ENCODE measurements at regions not wholly inside any gene's neighbourhood (a gene's known extent, or its start where the extent isn't known, plus 50 kb on each side); places are given as distances from the start of the nearest gene placed in this dataset.
"Not testable (repeated sequence)": the region's sequence is repeated elsewhere in the genome, so short reads cannot be mapped to it uniquely, and the experiment has no call there.

DNA sequence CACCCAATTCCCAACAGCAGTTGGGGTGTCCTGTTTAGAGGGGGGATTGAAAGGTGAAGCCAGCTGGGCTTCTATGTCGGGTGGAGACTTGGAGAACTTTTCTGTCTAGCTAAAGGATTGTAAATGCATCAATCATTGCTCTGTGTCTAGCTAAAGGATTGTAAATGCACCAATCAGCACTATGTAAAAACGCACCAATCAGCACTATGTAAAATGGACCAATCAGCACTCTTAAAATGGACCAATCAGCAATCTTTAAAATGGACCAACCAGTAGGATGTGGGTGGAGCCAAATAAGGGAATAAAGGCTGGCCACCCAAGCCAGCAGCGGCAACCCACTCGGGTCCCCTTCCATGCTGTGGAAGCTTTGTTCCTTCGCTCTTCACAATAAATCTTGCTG is 1518.6 kb upstream of the RAG2 start:
- not testable (repeated sequence) for DNase-seq

DNA sequence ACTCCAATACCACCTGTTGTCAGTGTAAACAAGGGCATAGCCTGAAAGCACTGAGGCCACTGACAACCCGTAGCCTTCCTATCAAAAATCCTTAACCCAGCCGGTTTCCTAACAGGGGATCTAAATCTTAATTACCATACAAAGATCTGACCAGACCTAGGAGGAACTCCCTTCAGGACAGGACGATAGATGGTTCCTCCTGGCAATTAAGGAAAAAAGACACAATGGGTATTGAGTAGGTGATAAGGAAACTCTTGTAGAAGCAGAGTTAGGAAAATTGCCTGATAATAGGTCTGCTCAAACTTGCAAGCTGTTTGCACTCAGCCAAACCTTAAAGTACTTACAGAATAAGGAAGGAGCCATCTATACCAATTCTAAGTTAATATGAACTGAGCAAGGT is 1517.3 kb upstream of the RAG2 start:
- DNase-seq = not testable (repeated sequence)

DNA sequence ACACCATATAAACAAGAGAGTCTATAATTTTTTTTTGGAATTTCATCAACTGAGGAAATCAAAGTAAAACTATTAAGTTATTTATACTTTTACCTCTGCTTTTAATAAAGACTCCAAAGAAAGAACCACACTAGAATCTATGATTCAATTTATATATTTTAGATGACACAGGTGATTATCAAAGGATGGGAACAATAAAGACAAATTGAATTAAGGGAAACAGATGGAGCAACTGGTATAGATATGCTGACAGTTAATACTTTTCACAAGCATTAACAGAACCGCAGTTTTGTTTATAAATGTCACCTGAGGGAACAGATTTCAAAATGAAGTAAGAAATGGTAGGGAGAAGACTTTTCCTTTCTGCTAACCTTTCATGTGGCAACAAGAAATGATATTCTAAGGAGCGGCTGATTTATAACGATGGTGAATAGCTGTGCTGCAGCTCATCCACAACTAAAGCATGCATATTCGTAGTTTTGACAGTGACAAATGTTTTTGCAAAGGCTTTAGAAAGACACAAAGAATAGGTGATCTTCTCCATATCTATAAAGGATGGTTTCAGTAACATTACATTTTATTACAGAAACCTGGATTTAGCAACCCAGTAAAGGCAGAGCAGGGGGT is 1502.9 kb upstream of the RAG2 start:
- DNase-seq = no peak

DNA sequence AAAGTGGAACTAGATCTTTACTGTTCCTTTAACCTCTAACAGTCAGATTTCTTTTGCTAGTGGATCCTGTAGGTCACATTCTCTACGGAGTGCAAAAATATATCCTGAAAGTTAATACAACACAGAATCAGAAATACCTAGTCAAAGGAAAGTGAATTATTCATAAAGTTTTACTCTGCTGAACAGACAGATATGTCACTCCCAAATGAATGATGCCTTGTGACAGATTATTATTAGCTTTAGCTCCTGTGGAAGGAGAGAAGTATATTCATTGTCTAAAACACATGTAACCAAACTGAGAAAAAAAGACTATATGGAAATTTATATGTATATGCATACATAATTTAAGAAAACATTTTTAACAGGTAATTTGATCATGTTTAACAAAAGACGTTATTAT is 1497.2 kb upstream of the RAG2 start:
- no peak for DNase-seq

DNA sequence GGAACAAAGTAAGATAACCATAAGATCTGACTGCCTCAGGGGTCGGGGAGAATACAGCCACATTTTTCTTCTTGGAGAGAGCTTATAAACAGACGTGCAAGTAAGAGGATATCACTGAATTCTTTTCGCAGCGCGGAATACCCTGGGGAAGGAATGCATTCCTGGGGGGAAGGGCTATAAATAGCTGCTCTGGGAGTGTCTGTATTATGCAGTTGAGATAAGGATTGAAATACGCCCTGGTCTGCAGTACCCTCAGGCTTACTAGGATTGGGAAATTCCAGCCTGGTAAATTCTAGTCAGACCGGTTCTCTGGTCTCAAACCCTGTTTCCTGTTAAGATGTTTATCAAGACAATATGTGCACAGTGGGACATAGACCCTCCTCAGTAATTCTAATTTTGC is 1491.7 kb upstream of the RAG2 start:
- DNase-seq = no peak

DNA sequence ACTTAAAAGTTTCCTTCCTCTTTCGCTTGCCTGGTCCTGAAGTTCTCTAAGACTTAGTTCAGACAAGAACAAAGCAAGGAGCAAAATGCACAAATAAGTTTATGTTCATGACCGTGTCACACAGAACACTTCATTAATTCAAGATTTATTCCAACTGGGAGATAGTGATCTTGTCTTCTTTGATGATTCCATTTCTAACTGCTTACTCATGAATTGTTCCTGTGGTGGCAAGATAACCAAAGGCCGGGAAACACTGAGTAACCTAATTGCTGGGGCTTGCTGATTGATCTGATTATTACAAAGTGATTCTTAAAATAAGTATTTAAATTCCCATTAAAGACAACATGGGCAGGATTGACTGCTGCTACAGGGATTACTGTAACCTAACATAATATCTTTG is 1462.9 kb upstream of the RAG2 start:
- DNase-seq = no peak

DNA sequence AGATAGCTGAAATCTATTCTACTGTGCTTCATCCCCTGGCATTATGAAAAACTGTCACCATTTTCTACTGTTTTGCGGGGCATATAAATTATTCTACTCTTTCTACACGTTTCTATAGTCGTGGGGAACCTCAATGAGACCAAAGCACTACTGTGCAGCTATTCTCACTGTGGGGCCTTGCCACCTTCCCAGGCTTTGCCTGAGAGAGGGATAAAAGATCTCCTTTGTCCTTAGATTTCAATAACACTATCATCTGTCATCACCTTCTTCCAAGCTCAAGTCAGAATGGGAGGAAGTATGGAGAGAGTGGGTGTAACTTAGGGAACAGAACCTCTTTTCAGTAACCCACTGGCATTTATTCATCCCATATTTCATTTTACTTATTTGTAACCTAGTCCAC is 1462.1 kb upstream of the RAG2 start:
- no peak for DNase-seq

DNA sequence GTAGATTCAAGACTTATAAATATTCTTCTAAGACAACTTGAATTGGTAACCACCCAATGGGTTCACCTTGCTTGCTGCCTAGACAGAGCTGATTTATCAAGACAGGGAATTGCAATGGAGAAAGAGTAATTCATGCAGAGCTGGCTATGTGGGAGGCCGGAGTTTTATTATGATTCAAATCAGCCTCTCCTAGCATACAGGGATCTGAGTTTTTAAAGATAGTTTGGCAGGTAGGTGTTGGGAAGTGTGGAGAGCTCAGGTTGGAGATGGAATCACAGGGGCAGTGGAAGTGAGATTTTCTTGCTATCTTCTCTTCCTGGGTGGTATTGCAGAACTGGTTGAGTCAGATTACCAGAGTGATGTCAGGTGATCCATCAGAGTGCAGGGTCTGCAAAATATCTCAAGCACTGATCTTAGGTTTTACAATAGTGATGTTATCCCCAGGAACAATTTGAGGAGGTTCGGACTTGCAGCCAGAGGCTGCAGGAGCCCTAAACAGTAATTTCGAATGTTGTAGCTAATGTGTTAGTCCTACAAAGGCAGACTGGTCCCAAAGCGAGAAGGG is 1448.6 kb upstream of the RAG2 start:
- DNase-seq = no peak

DNA sequence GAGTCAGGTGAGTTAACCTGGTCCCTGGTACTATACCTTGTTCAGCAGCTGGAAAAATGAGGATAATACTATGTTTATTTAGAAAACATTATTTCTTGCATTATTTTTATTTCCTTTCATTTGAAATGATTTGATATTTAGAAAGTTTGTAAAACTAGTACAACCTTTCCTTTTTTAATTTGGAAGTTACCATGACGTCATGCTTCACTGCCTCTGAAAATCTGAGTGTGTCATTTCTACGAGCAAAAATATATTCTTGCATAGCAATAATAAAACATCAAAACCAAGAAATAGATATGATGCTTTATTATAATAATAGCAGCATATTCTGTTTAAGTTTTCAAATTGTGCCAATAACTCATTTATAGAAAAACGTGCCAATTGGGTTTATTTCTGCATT is 1445.0 kb upstream of the RAG2 start:
- no peak for DNase-seq

DNA sequence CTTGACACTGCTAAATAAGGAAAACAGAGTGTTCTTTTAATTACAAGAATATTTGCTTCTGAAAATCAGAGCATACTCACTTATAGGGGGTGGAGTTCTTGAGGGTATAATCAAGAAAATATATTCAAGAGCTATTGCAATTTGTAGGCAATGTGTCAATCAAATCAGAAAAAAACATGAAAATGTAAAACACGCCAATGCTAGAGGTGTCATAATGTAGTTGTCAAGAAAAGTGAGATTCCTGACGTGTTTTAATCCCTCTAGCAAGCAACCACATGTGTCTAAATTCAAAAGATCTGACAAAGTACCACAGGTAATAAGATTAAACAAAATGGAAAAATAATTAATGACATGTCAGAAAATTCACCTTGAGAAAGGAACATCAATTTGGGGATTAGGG is 1440.7 kb upstream of the RAG2 start:
- no peak for DNase-seq

DNA sequence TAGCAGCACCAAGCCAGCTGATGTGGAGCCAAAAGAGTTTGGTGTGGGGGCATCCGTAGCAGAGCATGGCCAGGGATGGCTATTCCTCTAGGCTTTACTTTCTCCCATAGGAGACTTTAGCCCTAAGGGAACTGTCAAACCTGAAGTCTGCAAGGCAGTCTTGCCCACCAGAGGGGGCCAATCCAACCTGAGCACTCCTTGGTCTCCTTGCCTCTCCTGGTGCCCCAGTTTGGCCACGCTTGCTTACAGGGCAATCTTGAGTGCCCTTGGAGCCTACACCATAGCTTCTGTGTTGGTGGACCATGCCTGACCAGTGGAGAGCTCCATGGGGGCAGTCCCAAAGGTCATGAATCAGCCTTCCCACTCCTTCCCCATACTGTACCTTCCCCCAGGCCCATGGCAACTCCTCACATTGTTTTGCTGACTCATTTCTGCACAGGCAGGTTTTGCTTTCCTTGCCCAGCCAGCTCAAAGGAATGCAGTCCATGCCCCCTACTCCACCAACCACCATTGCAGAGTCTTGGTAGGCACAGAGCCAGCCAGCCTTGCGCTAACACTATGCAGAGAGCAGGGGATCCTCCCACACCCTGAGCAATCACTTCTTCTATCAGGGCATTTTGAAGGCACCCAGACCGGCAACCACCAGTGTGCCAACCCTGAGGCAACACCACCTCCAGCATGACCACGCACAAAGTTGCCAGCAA is 1421.2 kb upstream of the RAG2 start:
- DNase-seq = no peak

DNA sequence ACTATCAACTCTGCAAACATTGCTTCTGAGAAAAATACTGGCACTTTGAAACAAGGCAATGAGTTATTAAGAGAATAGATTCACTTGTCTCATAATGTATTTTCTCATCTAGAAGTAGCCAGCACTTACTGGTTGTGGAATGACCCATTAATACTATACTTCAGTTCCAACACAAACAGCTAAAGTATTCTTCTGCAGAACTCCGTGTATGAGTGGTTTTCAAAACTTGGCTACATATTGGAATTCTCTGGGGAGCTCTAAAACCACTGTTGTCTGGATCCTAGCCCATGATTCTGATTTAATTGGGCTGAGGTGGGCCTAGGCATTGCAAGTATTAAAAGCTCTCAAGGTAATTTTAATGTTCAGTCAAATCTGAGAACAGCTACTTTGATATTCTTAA is 1416.4 kb upstream of the RAG2 start:
- DNase-seq = no peak

DNA sequence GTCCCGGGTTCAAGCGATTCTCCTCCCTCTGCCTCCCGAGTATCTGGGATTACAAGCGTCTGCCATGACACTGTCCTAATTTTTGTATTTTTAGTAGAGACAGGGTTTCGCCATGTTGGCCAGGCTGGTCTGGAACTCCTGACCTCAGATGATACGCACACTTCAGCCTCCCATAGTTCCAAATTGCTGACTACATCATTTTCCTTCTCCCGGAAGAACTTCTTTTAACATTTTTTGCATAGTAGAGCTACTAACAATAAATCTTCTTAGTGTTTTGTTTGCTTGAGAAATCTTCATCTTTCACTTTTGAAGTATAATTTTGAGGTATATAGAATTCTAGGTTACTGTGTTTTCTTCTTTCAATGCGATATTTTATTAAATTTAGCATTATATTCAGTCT is 1415.1 kb upstream of the RAG2 start:
- no peak for DNase-seq

DNA sequence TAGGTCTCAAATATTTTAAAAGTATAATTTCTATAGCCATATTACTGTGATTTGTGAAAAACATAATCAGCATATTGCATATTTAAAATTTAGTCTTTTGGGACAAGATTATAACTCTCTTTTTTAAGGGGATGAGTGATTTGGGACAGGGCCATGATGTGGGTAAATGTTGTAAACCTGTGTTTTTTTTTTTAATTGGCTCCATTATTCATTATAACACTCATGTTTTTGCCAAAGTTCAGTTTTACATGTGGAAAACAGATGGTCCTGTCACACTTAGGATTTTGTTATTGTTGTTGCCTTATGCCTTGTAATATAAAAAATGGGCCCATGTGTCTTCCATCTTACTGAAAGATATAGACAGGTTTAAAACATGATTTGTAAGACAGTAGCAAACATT is 1413.5 kb upstream of the RAG2 start:
- no peak for DNase-seq

DNA sequence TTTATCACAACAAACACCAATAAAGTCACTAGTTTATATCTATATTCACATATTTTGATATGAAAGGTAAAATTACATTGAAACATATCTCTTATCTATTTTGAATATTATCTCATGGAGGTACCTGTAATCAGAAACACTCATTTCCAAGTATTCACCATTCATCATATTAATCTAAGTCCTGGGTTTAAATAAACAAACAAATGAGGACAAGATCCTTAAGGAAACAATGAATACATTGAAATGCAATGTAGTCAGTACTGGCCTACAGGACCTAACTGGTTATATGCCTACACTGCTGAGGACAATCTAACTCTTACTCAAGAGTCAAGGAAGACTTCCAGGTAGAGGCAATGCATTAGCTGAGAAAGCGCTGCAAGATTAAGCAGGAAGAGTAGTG is 1411.9 kb upstream of the RAG2 start:
- no peak for DNase-seq

DNA sequence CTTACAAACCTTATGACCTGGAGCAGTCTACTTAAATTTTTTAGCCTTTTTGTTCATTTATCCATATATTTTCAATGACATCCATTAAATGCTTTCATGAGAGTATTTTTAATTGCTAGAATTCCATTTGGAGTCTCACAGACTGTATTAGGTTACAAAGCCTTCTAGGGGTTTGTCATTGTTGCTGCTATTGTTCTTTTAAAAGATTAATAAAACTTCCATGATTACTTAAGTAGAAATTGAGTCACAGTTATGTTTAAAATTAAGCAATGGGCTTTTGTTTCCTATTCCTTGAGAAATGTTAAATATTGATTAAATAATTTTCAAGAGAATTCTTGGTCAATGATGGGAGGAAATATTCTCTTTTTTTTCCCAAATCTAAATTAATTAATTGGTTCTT is 1408.4 kb upstream of the RAG2 start:
- no peak for DNase-seq

DNA sequence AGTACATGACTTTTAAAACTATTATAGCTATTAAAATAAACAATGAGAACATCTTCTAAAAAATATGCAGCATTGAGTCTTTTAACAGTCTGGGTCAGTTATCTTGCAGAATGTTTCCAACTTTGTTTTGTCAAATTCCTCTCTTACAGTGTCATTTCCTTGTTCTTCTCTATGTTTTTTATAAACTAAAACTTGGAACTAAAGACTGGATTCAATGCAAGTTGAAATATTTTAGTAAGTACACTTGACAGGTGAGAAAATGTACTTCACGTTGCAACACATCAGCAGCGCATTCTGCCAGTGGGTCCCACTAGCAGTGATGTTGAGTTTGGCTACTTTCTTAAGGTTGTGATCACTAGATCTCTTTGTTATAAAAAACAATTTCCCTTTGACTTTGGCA is 1407.6 kb upstream of the RAG2 start:
- DNase-seq = no peak

DNA sequence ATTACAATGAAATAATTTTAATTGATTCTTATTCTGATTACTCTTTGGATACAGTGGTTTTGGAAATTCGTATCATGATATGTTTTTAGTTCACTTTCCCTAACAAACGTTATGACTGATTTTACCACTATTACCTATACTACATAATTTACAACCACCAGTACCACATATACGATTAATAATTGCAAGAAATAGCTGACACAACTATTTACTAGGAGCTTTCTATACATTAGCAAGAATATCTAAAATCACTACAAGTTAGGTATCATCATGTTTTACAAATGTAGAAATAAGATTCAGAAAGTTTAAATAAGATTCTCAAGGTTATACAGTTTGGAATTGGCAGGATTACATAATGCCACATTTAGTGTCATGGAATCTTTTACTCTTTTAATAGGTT is 1401.1 kb upstream of the RAG2 start:
- DNase-seq = no peak

DNA sequence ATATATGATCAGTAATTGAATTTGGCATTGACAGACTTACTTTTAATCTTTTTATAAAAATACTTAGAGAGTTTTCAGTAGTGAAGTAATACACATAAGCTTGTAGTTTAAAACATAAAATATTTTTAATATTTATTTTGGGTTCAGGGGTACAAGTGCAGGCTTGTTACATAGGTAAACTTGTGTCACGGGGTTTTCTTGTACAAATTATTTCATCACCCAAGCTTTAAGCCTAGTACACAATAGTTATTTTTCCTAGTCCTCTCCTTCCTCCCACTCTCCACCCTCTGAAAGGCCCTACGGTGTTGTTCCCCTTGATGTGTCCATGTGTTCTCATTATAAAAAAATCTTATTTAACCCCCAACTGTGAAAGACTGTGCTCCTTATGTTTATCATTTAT is 1397.8 kb upstream of the RAG2 start:
- no peak for DNase-seq

DNA sequence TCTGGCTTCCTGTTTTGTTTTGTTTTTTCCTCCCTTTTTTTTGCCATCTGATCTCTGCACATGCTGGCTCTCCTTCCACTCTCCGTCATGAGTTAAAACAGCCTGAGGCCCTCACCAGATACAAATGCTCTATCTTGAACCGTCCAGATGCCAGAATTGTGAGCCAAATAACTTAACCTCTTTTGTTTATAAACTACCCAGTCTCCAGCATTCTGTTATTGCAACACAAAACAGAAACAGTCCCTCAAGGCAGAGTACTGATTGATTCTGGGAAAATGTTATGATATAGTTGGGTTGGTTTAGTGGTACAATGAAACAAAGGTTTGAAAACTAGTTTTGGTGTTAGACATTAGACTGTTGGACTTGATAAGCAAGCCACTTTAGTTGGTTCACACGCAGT is 1390.0 kb upstream of the RAG2 start:
- no peak for DNase-seq

DNA sequence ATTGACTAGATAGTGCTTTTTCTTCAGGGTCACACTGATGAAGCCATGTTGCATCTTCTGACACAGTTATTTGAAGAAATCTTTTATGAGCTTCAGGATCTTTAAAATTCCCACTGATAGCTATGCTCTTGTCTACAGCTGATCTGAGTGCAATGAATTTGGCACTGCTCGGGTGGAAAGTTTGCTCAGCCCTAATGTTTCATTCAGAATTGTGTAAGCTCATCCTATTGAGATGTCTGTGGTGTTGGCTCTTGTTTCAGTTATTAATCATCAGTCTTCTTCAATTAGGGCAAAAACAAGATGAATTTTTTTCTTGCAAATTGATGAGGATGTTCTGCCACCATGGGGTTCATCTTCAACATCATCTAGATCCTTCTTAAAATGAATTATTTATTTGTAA is 1387.0 kb upstream of the RAG2 start:
- DNase-seq = no peak

DNA sequence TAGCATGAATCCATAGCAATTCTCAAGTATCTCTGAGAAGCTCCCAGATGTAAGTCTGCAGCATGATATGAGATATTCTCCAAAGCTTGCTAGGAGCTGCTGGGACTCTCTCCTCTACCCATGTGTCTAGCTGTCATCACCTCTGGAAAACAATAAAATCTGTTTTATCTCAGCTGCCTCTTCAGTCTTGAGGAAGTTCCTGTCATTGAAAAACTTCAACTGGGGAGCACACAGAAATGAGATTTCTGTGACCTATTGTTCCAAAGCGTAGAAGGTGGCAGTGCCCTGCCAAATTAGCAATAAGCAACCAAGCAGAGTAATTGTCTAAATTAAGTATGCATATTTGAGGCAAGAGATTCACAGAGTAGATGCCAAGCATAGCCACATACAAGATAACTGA is 1380.6 kb upstream of the RAG2 start:
- no peak for DNase-seq

DNA sequence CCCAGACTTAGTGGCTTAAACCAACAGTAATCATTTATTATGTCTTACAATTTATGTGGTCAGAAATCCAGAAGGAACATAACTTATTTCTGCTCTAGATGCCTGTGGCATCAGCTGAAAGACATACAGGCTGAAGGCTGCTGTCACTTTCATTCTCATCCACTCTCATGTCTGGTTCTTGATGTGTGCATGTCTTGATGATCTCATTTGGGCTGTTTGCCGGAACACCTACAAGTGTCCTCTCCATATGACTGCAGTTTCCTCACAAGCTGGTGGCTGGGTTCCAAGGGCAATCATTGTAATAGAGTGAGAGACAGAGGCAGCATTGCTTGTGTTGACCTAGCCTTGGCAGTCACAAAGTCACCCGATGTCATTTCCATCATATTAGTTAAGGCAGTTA is 1375.9 kb upstream of the RAG2 start:
- no peak for DNase-seq

DNA sequence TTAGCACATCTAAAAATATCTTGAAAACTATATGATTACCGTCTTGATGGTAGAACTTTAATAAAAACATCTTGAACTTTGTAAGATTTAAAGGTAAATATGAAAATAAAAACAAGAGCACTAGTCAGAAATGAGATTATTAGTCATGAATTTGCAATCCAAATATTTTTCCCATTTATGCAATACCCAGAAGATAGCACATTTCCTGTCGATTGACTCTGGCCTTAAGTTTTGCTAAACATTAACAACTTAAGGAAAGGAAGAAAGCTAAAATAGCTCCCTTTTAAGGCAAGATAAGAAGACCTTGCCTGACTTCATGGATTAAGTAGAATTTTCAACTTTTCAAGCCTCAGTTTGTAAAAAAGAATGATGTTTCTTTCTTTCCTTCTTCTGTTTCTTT is 1374.7 kb upstream of the RAG2 start:
- no peak for DNase-seq

DNA sequence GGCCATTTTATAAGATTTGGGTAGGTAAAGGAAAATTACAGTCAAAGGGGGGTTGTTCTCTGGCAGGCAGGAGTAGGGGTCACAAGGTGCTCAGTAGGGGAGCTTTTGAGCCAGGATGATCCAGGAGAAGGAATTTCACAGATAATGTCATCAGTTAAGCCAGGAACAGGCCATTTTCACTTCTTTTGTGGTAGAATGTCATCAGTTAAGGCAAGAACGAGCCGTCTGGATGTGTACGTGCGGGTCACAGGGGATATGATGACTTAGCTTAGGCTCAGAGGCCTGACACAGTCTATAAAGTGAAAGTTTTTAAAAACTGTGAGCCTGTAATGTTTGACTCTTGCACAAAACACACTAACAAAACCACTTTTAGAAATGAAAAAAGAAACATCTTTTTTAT is 1371.3 kb upstream of the RAG2 start:
- not testable (repeated sequence) for DNase-seq

All from NCI-H526 treated with DMSO at 0.1 percent for 48 hours (cell line).